Naive B cell (primary cell): ENCODE measurements at regions not wholly inside any gene's neighbourhood (a gene's known extent, or its start where the extent isn't known, plus 50 kb on each side); places are given as distances from the start of the nearest gene placed in this dataset.
A peak's percentile ranks its signal among the peaks of the same experiment; 100 is the strongest.

Source experiments
- ATAC-seq, 2 donors: fragments of 150-1000 bp; cut with Tn5 transposase; 2 replicates each; pipeline ENCODE4 v1.10.0; 2021; ENCODE audit warnings: low read depth in 2 of 2, mild to moderate bottlenecking in 2 of 2, moderate library complexity in 2 of 2
- DNase-seq: peaks from one replicate; pipeline ENCODE4 v3.0.0; 2022
- H3K27ac Mint-ChIP-seq, 6 donors: one replicate each; pipeline ENCODE4 v1.8.0; 2020 to 2022; ENCODE audit warnings: mild to moderate bottlenecking in 6 of 6, mixed read lengths in 6 of 6, moderate library complexity in 5 of 6, inconsistent platforms in 2 of 6
- H3K27me3 Mint-ChIP-seq, 3 donors: one replicate each; pipeline ENCODE4 v1.8.0; 2021 to 2022; ENCODE audit warnings: mixed read lengths in 3 of 3, mild to moderate bottlenecking in 1 of 3
- H3K36me3 Mint-ChIP-seq, 2 donors: one replicate each; pipeline ENCODE4 v1.8.0; 2020 to 2022; ENCODE audit warnings: mixed read lengths in 2 of 2, inconsistent platforms in 1 of 2, mild to moderate bottlenecking in 1 of 2
- H3K4me1 Mint-ChIP-seq, 3 donors: one replicate each; pipeline ENCODE4 v1.8.0; 2020 to 2022; ENCODE audit warnings: mixed read lengths in 3 of 3, inconsistent platforms in 1 of 3, mild to moderate bottlenecking in 1 of 3, moderate library complexity in 1 of 3
- H3K4me3 Mint-ChIP-seq, 8 donors: one replicate each; pipeline ENCODE4 v1.8.0; 2020 to 2022; ENCODE audit warnings: mild to moderate bottlenecking in 8 of 8, mixed read lengths in 8 of 8, moderate library complexity in 8 of 8, inconsistent platforms in 2 of 8
- H3K9me3 Mint-ChIP-seq, 7 donors: one replicate each; pipeline ENCODE4 v1.8.0; 2020 to 2022; ENCODE audit warnings: mixed read lengths in 7 of 7, mild to moderate bottlenecking in 5 of 7, inconsistent platforms in 2 of 7, moderate library complexity in 1 of 7

- ATAC-seq, result no peak
- Mint-ChIP-seq H3K27me3 (peaks cover 30 to 50% (median 35%) of the 10 kb centered on the region in 3 donors), H3K4me3 (no peak overlapping the region), H3K9me3 (peaks cover 0 to 10% (median 0%) of the 10 kb centered on the region in 7 donors), H3K27ac (peak overlapping the region in 1 of 6 donors; percentile 44), H3K36me3 (no peaks in the 10 kb centered on the region), H3K4me1 (no peaks in the 10 kb centered on the region)
- DNase-seq, result no peak
Measured at GRCh38 chr2:118791483-118791882, 56.0 kb downstream of the EN1 start.

GRCh38 chr2:118786746-118787145 is 60.7 kb downstream of the EN1 start:
- Mint-ChIP-seq H3K27ac (no peak overlapping the region), H3K36me3 (no peaks in the 10 kb centered on the region), H3K27me3 (peaks cover 22 to 31% (median 29%) of the 10 kb centered on the region in 3 donors), H3K4me3 (no peak overlapping the region), H3K4me1 (no peaks in the 10 kb centered on the region), H3K9me3 (peaks cover 0 to 3% (median 0%) of the 10 kb centered on the region in 7 donors)
- no peak for ATAC-seq
- DNase-seq, result no peak

DNA sequence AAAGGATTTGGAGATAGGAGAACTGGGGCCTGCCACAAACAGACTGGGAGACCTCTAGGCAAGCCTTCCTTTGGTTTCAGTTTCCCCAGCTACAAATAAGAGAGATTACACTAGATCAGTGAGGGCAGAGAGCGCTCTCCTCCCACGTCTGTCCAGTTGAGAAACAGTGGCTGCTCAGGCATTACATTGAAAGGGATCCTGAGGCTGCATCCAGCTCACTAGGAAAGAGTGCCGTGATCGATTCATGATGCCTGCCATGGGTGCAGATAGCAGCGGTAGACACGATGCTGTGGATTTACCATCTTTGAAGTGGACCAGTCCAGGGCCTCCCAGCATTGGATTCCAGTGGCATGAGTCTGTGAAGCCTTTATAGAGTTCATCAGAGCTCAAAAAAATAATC is 62.6 kb downstream of the EN1 start:
- Mint-ChIP-seq H3K27ac (no peak overlapping the region), H3K36me3 (no peaks in the 10 kb centered on the region), H3K27me3 (peaks cover 13 to 33% (median 31%) of the 10 kb centered on the region in 3 donors), H3K4me3 (no peak overlapping the region), H3K9me3 (peaks cover 0 to 11% (median 3%) of the 10 kb centered on the region in 7 donors), H3K4me1 (no peaks in the 10 kb centered on the region)
- DNase-seq (no peak), ATAC-seq (no peak)

GRCh38 chr2:118779362-118779761 is 68.1 kb downstream of the EN1 start:
- Mint-ChIP-seq H3K9me3 (peaks cover 0 to 18% (median 4%) of the 10 kb centered on the region in 7 donors), H3K27me3 (peaks cover 27 to 40% (median 34%) of the 10 kb centered on the region in 3 donors), H3K4me3 (no peak overlapping the region), H3K4me1 (peaks cover 0 to 5% (median 2%) of the 10 kb centered on the region in 3 donors), H3K27ac (no peak overlapping the region), H3K36me3 (no peaks in the 10 kb centered on the region)
- no peak for ATAC-seq
- no peak for DNase-seq

DNA sequence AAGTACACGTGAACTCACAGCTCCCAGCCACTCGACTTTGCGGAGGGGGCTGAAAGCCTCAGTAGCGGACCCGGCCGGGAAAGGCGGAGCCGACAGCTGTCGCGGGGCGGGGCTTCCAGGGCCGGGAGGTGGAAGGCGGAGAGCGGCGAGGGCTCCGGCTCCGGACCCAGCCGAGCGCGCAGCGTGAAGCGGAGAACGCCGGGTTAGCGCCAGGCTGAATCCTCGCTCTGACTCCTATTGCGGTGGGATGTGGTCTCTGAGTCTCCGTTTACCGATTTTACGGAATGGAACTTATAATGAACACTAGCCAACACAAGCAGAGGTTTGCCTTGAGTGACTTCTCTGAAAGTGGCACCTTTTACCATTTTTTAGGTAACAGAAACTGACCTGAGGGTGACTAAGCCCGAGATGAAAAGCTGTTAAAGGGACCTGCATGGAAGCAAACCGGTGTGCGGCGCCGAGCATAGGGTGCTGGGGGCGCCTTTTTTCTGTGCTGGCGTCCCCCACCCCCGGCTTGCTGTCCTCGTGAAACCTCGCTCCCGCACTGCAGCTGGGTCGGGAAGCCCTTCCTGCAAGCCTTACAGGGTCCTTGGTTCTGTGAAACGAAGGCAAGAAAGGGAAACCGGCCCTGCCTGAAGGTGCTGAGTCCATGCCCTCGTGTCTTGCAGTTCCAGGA is 72.9 kb downstream of the EN1 start:
- Mint-ChIP-seq H3K4me1 (peaks cover 0 to 7% (median 6%) of the 10 kb centered on the region in 3 donors), H3K9me3 (peaks cover 0 to 10% (median 3%) of the 10 kb centered on the region in 7 donors), H3K36me3 (no peaks in the 10 kb centered on the region), H3K27ac (no peak overlapping the region), H3K4me3 (peak overlapping the region in 6 of 8 donors; percentile 26 to 74 (median 58)), H3K27me3 (peaks cover 41 to 60% (median 51%) of the 10 kb centered on the region in 3 donors)
- DNase-seq (no peak), ATAC-seq (no peak)

- peaks cover 0 to 7% (median 6%) of the 10 kb centered on the region in 3 donors for H3K4me1 Mint-ChIP-seq
- peaks cover 0 to 10% (median 1%) of the 10 kb centered on the region in 7 donors for H3K9me3 Mint-ChIP-seq
- ATAC-seq (no peak), DNase-seq (no peak)
- no peaks in the 10 kb centered on the region for H3K36me3 Mint-ChIP-seq
- no peak overlapping the region for H3K4me3 Mint-ChIP-seq
- no peak overlapping the region for H3K27ac Mint-ChIP-seq
- H3K27me3 Mint-ChIP-seq, result peaks cover 37 to 57% (median 56%) of the 10 kb centered on the region in 3 donors
Measured at GRCh38 chr2:118773826-118774225, 73.6 kb downstream of the EN1 start.

DNA sequence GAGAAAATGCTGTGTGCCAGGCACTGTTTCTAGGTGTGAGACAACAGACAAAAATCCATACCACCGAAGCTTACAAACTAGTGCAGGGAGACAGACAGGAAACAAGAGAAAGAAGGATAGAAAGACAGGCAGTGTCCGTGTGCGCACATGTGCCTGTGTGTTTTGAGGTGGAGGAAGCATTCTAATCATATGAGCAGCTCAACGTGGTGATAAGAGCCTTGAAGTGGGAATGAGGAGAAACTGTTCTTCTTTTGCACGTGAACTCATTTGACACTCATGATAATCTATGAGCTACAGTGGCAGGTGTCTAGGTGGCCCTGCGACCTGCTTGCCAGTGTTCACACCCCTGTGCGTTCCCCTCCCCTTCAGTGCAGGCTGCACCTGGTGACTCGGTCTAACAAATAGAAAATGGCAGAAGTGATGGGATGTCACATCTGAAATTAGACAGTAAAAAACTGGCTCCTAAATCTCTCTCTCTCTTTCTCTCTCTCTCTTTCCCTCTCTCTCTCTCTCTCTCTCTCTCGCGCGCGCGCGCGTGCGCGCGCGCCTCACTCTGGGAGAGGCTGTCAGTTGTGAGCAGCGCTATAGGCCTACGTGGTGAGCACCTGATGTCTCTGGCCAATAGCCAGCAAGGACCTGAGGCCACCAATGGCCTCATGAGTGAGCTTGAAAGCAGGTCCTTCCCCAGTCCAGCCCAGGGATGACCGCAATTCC is 74.8 kb downstream of the EN1 start:
- Mint-ChIP-seq H3K4me3 (no peak overlapping the region), H3K4me1 (peaks cover 0 to 7% (median 6%) of the 10 kb centered on the region in 3 donors), H3K27ac (no peak overlapping the region), H3K27me3 (peaks cover 42 to 62% (median 58%) of the 10 kb centered on the region in 3 donors), H3K36me3 (no peaks in the 10 kb centered on the region), H3K9me3 (peaks cover 0 to 10% (median 1%) of the 10 kb centered on the region in 7 donors)
- DNase-seq (no peak), ATAC-seq (no peak)

DNA sequence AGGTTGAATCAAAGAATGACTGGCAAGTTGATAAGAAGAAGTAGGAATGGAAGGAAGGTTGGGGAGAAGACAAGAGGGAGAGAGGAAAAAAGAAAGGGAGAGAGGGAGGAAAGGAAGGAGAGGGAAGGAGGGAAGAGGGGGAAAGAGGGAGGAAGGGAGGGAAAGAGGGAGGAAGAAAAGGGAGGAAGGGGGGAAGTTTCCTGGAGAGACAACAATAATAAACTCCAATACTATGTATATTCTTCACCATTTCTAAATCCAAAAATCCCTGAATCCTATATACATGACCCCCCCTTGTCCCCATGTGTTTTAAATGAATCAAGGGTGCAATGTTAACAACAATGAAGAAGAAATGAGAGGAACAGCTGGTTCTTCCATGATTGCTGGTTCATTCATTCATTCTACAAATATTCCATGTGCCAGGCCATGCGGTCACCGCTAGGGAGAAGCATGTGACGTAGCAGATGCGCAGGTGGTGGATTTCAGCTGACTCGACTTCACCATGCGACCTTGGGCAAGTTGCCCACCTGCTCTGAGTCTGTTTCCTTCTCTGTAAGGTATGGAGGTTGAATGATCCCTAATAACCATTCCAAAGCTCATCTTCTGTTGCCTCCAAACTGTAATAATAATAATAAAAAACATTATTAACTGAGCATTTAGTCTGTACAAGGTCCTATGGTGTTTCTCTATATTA is 77.6 kb downstream of the EN1 start:
- Mint-ChIP-seq H3K27me3 (peaks cover 47 to 63% (median 49%) of the 10 kb centered on the region in 3 donors), H3K4me1 (peaks cover 0 to 6% (median 4%) of the 10 kb centered on the region in 3 donors), H3K9me3 (peaks cover 0 to 10% (median 1%) of the 10 kb centered on the region in 7 donors), H3K27ac (no peak overlapping the region), H3K36me3 (no peaks in the 10 kb centered on the region), H3K4me3 (no peak overlapping the region)
- DNase-seq (no peak), ATAC-seq (no peak)

- Mint-ChIP-seq H3K36me3 (no peaks in the 10 kb centered on the region), H3K27me3 (peaks cover 37 to 50% (median 46%) of the 10 kb centered on the region in 3 donors), H3K4me3 (no peak overlapping the region), H3K9me3 (peaks cover 0 to 5% (median 2%) of the 10 kb centered on the region in 7 donors), H3K27ac (no peak overlapping the region), H3K4me1 (no peaks in the 10 kb centered on the region)
- DNase-seq, result no peak
- no peak for ATAC-seq
Measured at GRCh38 chr2:118766871-118767270, 80.6 kb downstream of the EN1 start.

DNA sequence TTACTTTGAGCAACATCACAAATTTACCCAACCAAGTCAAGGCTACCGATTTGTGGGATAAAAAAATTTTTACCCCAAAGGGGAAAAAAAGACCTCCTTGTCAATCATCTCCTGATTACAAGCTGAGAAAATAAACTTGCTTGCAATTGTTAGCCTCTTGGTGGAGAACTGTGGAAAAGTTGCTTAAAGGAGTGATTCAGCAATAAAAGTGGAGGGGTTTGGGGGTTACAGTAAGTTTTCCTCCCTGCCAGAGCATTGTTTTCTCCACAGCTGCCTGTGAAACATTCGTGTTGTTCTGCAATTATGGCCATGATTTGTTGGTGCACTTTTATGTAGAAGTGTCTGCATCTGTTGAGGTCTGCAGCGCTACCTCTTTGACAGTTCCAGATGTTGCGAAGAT is 82.6 kb downstream of the EN1 start:
- no peak overlapping the region for H3K4me3 Mint-ChIP-seq
- H3K9me3 Mint-ChIP-seq, result peaks cover 0 to 3% (median 0%) of the 10 kb centered on the region in 7 donors
- no peak for DNase-seq
- H3K27ac Mint-ChIP-seq, result no peak overlapping the region
- no peaks in the 10 kb centered on the region for H3K36me3 Mint-ChIP-seq
- ATAC-seq, result no peak
- H3K27me3 Mint-ChIP-seq, result peaks cover 29 to 42% (median 34%) of the 10 kb centered on the region in 3 donors
- H3K4me1 Mint-ChIP-seq, result no peaks in the 10 kb centered on the region

DNA sequence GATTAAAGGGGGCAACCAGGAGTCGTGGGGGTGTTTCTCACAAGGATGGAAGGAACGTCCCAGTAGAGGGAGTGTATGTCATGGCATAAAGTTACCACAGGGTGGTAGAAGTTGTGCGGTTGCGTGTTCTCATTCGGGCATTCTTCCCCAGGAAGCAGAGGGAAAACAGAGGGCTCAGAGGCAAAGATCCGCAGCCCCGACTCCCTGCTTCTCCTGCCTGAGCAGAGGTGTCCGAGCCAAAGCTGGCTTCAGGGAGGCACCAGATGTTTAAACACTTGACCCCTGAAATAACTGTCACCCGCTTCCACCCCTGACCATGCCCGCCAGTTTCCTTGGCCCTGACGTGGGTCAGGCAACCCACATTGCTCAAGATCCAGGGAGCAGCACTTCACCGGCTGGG is 83.7 kb downstream of the EN1 start:
- H3K4me3 Mint-ChIP-seq, result no peak overlapping the region

GRCh38 chr2:118762290-118762689 is 85.2 kb downstream of the EN1 start:
- H3K27me3 Mint-ChIP-seq, result peaks cover 31 to 55% (median 32%) of the 10 kb centered on the region in 3 donors
- H3K9me3 Mint-ChIP-seq, result peaks cover 0 to 4% (median 0%) of the 10 kb centered on the region in 7 donors
- no peak for ATAC-seq
- DNase-seq, result no peak
- no peaks in the 10 kb centered on the region for H3K36me3 Mint-ChIP-seq
- no peak overlapping the region for H3K4me3 Mint-ChIP-seq
- H3K4me1 Mint-ChIP-seq, result no peaks in the 10 kb centered on the region
- peak overlapping the region in 1 of 6 donors; percentile 28 for H3K27ac Mint-ChIP-seq

More for the DNA sequence above, 83.7 kb downstream of the EN1 start:
- Mint-ChIP-seq H3K9me3 (peaks cover 0 to 4% (median 0%) of the 10 kb centered on the region in 7 donors), H3K27me3 (peaks cover 27 to 43% (median 28%) of the 10 kb centered on the region in 3 donors), H3K27ac (no peak overlapping the region), H3K4me1 (no peaks in the 10 kb centered on the region), H3K36me3 (no peaks in the 10 kb centered on the region)
- DNase-seq (no peak), ATAC-seq (no peak)

GRCh38 chr2:118761771-118762170 is 85.7 kb downstream of the EN1 start:
- no peaks in the 10 kb centered on the region for H3K4me1 Mint-ChIP-seq
- peaks cover 30 to 55% (median 32%) of the 10 kb centered on the region in 3 donors for H3K27me3 Mint-ChIP-seq

More at GRCh38 chr2:118761771-118762170, 85.7 kb downstream of the EN1 start:
- Mint-ChIP-seq H3K4me3 (no peak overlapping the region), H3K27ac (peak overlapping the region in 1 of 6 donors; percentile 28), H3K9me3 (peaks cover 0 to 4% (median 0%) of the 10 kb centered on the region in 7 donors), H3K36me3 (no peaks in the 10 kb centered on the region)
- no peak for ATAC-seq
- no peak for DNase-seq
